ENCODE measurements at regions not wholly inside any gene's neighbourhood (a gene's known extent, or its start where the extent isn't known, plus 50 kb on each side); places are given as distances from the start of the nearest gene placed in this dataset.
A peak's percentile ranks its signal among the peaks of the same experiment; 100 is the strongest.
"Not testable (repeated sequence)": the region's sequence is repeated elsewhere in the genome, so short reads cannot be mapped to it uniquely, and the experiment has no call there.

GRCh38 chr21:35207322-35207721 is 158.2 kb upstream of the RUNX1 start:
- DNase-seq: no peak

DNA sequence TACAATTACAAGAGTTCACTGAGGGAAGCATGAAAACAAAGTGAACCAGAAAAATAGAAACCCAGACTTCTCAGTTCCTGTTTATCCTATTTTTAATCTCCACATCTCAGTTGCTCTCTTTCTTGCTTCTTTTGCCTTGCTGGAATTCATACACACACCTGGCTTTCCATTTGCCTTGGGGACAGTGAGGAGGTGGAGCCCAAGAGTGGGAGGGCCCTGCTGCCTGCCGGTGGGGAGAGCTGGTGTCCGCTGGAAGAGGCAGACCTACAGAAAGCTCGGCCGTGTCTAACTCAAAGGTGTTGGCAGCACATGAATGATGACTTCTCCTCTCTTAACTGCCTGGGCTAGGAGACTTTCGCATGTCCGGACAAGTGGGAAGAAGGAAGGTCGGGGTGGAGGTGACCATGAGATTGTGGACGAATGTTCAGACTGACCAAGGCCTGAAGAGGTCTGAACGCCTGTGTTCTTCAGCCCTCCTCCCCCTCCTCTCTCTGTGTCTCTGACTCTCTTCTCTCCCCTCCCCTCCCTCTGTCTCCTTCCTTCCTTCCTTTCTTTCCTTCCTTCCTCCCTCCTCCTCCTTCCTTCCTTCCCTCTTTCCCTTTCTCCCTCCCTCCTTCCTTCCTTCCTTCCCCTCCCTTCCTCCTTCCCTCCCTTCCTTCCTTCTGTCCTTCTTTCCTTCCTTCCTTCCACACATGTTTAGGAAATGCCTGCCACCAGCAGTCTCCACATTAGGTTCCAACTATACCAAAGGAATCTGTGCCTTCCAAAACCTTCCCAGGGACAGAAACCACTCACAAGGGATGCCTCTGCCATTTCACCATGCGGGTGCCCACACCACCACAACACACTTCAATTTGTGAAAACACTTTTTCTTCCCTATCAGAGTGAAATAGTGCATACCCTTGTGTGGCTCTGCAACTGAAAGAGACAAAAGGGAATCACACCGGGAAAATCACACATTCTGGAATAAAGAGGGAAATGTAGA is 157.3 kb upstream of the RUNX1 start:
- DNase-seq: no peak

- no peak for DNase-seq
These were observed 155.9 kb upstream of the RUNX1 start for GRCh38 chr21:35204850-35205541.

- DNase-seq: no peak
These were observed 155.0 kb upstream of the RUNX1 start for GRCh38 chr21:35204125-35204524.

- DNase-seq: no peak
These were observed 154.2 kb upstream of the RUNX1 start for GRCh38 chr21:35203093-35203977.

GRCh38 chr21:35202431-35202830 is 153.3 kb upstream of the RUNX1 start:
- DNase-seq: no peak

- DNase-seq: no peak
These were observed 152.7 kb upstream of the RUNX1 start for GRCh38 chr21:35201799-35202198.

DNA sequence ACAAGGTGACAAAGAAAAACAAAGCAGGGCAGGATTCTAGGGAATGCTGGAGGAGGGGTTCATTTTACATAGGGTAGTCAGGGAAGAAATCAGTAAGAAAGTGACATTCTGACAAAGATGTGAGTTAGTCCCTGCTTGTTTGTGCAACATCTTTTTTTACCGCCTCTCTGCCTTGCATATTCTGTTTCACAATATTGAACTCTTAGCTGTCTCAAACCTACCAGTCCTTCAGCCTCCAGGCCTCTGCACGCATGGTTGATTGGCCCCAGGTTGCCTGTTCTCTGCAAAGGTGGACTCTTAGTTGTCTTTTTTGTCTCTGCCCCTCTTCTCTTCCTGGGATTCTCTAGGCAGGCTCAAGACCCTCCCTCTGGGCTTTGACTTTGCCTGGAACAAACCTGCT is 152.2 kb upstream of the RUNX1 start:
- DNase-seq: no peak

- no peak for DNase-seq
These were observed 150.6 kb upstream of the RUNX1 start for GRCh38 chr21:35199733-35200015.

- DNase-seq: no peak
These were observed 150.1 kb upstream of the RUNX1 start for GRCh38 chr21:35198982-35199732.

- DNase-seq: no peak
These were observed 149.5 kb upstream of the RUNX1 start for GRCh38 chr21:35198565-35198964.

- no peak for DNase-seq
These were observed 148.9 kb upstream of the RUNX1 start for GRCh38 chr21:35197992-35198431.

GRCh38 chr21:35197191-35197590 is 148.1 kb upstream of the RUNX1 start:
- DNase-seq: no peak

DNA sequence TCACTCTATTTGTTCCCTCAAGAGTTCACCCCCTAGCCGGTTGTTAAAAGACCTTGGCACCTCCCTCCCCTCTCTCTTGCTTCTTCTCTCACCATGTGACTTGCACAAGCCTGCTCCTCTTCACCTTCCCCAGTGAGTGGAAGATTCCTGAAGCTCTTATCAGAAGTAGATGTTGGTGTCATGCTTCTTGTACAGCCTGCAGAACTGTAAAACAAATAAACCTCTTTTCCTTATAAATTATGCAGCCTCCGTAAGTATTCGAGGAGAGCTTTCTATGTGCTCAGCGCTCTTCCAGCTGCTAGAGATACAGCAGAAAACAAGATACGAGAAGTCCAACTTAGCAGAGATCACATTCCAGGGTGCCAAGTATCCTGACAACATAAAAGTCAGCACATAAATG is 147.0 kb upstream of the RUNX1 start:
- no peak for DNase-seq

DNA sequence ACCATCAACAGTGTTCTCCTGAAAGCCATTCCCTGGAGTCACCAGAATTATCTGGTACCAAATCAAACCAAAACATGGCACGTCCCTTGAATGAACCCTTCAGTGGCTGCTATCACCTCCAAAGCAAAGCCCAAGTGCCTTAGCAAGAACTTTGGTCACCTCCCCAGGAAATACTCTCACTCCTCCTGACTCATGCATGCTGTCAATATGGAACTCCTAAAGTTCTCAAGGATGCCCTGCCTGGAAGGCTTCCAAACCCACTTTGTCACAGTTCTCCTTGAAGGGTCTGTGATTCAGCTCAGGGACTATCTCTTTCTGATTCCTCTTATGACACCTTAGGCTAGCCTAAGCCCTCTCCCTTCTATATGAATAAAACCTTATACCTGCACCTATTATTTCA is 146.1 kb upstream of the RUNX1 start:
- no peak for DNase-seq

- no peak for DNase-seq
These were observed 142.7 kb upstream of the RUNX1 start for GRCh38 chr21:35191754-35192153.

DNA sequence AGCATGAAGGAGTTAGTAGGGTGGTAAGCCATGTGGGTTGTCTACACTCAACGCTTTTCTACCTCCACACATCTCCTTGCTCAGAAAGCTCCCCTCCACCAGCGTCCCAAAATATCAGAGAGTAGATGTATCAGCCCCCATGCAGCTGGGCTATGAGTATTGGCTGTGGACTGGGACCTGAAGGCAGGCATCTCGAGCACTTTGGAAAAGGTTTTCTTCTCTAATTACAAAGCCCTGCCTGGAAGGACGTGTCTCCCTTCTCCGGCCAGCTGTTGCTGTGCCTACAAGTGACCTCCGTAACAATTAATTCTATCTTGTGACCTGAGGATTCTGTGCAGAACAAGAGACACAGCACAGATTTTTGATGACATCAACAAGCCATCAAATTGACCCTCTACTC is 142.0 kb upstream of the RUNX1 start:
- DNase-seq: no peak

DNA sequence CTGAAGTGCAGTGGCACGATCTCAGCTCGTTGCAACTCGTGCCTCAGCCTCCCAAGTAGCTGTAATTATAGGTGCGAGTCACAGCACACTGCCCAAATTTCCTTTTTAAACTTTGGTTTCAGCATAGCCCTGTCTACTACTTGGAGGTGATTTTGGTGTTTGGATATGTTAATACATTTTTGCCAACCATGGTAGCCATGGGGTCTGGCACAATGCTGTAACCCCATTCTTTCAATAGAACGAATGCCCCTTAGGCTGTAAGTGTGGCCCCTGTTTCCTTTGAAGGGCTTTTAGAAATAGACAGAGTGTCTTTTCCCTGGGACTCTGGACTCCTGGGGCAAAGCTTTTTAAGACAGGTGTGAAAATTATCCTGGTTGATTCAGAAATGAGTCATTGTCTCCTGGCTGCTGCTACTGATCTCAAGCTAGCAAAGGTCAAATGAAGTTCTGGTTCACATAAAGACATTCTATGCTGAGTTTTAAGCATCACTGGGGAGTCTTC is 141.1 kb upstream of the RUNX1 start:
- DNase-seq: no peak

DNA sequence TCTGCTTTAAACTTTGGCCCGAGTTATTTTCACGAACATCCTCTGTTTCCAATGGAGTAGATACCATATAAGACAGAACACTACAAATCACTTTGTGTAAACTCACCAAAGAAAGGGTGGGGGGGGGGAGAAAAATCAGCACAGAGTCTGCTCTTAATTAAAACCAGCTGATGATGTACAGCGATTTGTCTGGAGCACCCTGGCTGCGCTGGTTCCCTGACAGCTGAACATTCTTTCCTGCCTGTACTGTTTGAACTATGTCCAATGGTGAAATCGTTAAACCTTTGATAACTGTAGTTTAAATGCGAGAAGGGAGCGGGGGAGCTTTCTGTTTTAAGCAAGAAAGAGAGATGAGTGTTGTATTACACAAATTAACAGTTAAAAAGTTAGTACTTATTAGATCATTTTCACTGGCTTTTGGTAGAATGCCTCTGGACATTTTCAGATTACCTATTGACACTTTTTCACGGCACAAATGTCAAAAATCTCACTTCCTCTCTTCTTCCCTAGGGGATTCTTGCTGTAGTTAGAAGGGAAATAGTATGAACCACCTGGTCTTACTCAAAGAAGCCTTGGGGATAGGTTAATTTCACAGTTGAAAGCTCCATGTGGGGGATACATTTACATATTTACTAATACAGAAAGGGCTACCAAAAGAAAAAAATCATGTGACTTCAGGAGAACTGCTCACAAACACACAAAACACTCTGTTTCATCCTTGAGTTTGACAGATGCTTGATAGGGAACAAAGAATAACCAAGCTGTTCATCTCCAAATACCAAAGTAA is 140.2 kb upstream of the RUNX1 start:
- DNase-seq: no peak

DNA sequence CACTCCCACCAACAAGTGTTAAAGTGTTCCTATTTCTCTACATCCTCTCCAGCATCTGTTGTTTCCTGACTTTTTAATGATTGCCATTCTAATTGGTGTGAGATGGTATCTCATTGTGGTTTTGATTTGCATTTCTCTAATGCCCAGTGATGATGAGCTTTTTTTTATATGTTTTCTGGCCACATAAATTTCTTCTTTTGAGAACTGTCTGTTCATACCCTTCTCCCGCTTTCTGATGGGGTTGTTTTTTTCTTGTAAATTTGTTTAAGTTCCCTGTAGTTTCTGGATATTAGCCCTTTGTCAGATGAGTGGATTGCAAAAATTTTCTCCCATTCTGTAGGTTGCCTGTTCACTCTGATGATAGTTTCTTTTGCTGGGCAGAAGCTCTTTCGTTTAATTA is 134.3 kb upstream of the RUNX1 start:
- DNase-seq: not testable (repeated sequence)

- peak; percentile 39 for DNase-seq
These were observed 131.0 kb upstream of the RUNX1 start for GRCh38 chr21:35179990-35180540.
